HG03558 (cell line): ENCODE measurements at regions not wholly inside any gene's neighbourhood (a gene's known extent, or its start where the extent isn't known, plus 50 kb on each side); places are given as distances from the start of the nearest gene placed in this dataset.
"Not testable (repeated sequence)": the region's sequence is repeated elsewhere in the genome, so short reads cannot be mapped to it uniquely, and the experiment has no call there.

Source experiments
- ATAC-seq: cut with Tn5 transposase; IDR thresholded peaks from one replicate; pipeline ENCODE4 v1.9.1; 2021; ENCODE audit warnings: moderate number of reproducible peaks; ENCODE audit not compliant: unreplicated experiment; ENCODE audit errors: extremely low read depth

DNA sequence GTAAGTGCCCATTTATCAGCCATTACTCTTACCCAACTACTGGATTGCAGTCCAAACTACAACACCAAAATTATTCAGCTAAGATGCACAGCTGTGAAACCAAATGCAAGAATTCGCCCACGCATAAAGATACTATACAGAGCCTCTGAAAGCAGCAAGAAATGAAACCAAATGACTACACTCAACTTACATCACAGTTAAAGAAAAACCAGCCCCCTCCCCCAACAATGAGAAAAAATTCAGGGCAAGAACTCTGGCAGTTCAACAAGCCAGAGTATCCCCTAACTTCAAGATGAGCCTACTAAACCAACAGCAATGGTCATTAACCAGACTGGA is 209.1 kb upstream of the VWC2 start:
- ATAC-seq, result peak; percentile 64

DNA sequence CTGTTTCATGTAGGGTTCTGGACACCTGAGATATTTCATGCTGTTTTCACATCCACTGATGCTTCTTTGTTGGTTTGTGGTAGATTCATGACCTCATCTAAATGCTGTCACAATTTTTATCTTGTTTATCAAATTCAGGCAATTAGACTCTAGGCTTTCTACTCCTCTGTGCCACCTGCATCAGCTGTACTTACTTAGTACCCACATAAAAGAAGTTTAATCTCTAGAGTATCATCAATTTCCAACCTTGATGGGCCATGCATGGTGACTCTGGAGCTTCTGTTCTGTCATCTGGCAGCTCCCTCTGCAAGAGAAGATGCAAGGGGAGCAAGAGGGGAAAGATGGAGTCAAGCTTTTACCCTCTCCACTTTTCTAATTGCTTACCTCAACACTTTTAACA is 195.9 kb upstream of the VWC2 start:
- no peak for ATAC-seq

GRCh38 chr7:49579408-49579807 is 194.0 kb upstream of the VWC2 start:
- no peak for ATAC-seq

DNA sequence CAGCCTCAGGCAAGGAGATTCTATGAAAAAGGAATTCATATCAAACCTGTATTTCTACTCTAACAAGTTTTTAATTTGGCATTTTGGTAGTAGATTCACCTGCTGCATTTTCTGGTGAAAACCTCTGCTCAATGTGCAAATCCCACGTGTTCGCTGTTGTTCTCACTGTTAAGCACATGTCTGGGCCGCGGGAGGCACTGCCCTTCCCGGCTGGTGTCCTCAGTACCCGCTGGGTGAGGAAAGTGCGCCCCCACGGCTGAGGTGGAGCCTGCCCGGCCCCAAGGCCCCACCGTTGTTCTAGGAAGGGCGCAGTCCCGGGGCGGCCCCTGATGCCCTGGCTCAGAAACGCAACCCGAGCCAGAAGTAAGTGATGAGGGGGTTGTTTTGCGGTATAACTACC is 193.4 kb upstream of the VWC2 start:
- no peak for ATAC-seq

- no peak for ATAC-seq
These were observed 192.7 kb upstream of the VWC2 start for GRCh38 chr7:49580761-49581160.

DNA sequence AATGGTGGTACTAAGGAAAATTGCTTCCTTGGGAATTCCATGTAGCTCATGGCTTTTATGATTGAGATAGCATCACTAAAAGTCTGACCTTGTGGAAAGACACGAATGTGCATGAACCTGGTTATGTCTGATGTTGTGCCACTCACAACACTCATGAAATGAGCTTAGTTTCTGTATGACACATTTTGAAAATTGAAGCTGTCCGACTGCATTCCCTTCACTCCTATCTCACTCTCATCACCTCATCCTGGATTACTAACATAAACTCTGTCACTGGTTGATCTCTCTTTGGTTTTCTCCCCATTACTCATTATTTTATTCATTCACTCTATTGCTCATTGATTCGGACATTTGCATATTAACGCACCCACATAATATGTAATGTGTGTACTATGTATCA is 190.0 kb upstream of the VWC2 start:
- ATAC-seq, result no peak

- no peak for ATAC-seq
These were observed 176.5 kb upstream of the VWC2 start for GRCh38 chr7:49596701-49597491.

DNA sequence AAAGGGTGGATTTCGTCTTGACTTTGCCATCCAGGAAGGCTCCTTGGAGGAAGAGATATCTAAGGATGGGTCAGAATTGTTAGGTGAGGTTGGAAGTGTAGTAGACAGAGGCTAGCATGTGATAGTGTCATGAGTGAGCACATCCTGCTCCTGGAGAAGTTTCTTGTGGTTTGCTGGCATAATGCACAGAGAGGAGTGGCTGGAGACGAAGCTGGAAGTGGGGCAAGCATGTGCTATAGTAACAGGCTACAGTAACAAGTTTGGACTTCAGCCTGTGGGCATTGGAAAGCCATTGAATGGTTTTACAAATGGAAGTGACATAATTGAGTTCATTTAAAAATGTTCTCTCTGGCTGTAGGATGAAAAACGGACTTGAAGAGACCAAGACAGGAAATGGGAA is 175.6 kb upstream of the VWC2 start:
- no peak for ATAC-seq

DNA sequence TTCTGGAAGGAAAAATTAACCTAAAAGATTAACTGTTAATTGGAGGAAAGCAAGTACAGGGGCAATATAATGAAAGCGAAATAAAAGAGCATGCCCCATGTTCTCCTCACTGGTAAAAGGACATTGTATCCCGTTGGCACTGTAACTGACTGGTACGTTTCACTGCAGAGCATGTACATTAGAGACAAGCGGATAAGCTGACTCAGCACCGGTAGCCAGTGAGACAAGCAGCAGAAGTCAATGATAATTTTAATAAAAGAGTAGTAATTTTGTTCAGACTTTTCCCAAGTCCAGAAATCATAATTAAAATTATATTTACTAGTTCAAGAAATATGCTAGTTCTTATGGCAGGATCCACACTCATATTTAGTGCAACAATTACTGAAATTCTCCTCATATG is 161.5 kb upstream of the VWC2 start:
- no peak for ATAC-seq

- ATAC-seq, result no peak
These were observed 159.7 kb upstream of the VWC2 start for GRCh38 chr7:49613759-49614158.

DNA sequence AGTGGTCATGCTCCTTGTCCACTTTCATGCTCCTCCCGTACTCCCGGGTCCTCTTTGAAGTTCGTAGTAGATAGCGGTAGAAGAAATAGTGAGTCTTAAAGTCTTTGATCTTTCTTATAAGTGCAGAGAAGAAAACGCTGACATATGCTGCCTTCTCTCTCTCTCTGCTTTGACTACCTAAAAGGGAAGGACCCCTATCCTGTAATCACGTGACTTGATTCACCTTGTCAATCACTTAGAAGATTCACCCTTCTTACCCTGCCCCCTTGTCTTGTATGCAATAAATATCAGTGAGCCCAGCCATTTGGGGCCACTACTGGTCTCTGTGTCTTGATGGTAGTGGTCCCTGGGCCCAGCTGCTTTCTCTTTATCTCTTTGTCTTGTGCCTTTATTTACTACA is 158.5 kb upstream of the VWC2 start:
- not testable (repeated sequence) for ATAC-seq

DNA sequence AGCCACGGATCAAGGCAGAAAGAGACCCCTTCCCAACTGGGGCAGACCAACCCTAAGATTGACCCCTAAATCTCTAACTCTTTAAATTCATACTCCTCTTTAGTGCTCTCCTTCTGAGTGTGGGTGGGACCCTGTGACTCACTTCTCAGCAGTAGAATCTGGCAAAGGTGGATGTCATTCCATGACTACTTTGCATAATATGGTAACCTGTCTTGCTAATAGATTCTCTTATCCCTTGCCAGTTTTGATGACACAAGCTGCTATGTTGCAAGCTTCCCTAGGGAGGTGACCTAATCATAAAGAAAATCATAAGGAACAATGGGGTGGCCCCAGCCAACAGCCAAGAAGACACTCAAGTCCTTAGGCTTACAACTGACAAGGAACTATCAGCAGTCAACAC is 155.4 kb upstream of the VWC2 start:
- no peak for ATAC-seq

GRCh38 chr7:49623943-49624342 is 149.5 kb upstream of the VWC2 start:
- no peak for ATAC-seq

GRCh38 chr7:49624611-49625010 is 148.8 kb upstream of the VWC2 start:
- no peak for ATAC-seq

GRCh38 chr7:49630513-49630912 is 142.9 kb upstream of the VWC2 start:
- ATAC-seq, result no peak

- no peak for ATAC-seq
These were observed 142.2 kb upstream of the VWC2 start for GRCh38 chr7:49631071-49631815.

GRCh38 chr7:49631960-49632359 is 141.5 kb upstream of the VWC2 start:
- ATAC-seq, result no peak

DNA sequence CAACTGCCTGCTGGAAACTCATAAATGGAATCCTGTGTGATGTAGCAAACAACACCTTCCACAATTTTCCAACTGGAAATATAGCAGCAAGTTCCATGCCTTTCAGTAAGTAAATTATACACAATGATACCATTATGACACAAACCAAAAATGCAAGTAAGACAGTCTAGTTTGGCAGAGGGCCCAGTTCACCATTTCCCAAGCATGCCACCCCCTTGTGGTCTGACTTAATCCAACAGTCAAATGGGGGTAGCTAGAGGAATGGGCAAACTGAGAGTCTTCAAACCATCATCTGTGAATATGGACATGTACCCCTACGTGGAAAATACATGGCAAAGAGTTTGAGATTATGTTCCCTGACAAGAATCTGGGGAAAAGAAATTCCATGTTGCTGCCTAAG is 137.6 kb upstream of the VWC2 start:
- no peak for ATAC-seq

DNA sequence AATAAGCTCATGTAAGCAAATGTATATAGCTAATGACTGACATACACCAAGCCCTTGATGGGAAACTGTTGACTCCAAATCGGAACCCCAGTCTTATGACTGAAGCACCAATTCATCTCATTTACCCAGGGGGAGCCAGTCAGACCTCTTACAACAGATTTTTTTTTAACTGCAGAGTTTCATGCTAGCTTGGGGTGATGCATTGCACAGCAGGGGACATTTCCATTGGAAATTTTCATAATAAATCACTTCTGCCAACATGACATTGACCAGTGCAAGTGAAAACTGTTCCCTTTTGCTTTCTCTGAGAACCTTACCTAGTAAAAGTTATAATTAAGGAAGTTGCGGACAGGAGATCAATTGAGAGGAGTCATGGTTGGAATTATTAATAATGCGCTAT is 137.0 kb upstream of the VWC2 start:
- no peak for ATAC-seq

DNA sequence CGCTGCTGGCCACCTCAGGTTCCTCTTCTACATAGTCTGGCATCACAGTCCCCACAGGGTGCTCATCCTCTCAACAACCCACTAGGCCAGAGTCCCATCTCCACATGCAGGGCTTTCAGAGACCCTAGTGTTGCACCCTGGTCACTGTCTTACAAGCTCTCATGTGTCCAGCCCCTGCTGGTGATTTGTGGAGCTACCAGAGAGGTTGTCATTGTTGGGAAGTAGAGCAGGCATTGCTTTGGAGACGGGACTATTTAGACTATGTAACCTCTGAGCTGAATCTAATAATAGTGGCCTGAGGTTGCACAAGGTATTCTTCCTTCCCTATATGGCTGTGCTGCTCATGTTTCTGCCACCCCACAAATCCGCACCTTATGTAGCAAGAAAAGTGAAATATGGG is 135.3 kb upstream of the VWC2 start:
- no peak for ATAC-seq

DNA sequence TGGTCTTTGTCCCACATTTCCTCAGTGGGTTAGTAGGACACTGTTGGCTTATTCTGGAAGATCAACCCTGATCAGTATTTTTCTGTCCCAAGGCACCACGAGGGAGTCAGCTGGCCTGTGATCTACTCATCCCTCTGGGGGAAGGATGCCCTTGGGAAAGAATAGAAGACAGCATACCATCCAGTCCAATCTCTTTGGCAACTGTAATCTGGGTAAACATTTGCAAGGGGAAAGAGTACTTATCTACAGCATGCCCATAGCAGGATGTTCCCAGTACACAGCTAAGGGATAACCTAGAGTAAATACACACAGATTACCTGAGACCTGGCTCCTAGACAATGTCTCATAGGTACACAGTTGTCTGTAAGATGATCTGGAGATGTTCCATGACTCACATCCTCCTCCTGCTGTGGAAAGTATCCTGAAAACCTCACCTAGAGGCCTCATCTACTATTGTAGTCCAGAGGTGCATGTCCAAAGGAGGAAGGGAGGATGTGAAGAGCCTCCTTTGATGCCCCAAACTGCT is 134.3 kb upstream of the VWC2 start:
- no peak for ATAC-seq

- ATAC-seq, result no peak
These were observed 133.6 kb upstream of the VWC2 start for GRCh38 chr7:49639808-49640207.
